H9 (cell line): ENCODE measurements at regions not wholly inside any gene's neighbourhood (a gene's known extent, or its start where the extent isn't known, plus 50 kb on each side); places are given as distances from the start of the nearest gene placed in this dataset.

ENCODE experiments used
- DNase-seq: peaks from one replicate; pipeline ENCODE4 v3.0.0-alpha.2; 2017
- H2AFZ ChIP-seq: one replicate; pipeline ENCODE4 v1.6.1; 2013; ENCODE audit warnings: mild to moderate bottlenecking, low read length, control low read depth, moderate library complexity
- H2AK5ac ChIP-seq: 2 replicates; pipeline ENCODE4 v1.6.1; 2013; ENCODE audit warnings: low read length, control low read depth, mixed read lengths; ENCODE audit not compliant: insufficient read length
- H2BK120ac ChIP-seq: one replicate; pipeline ENCODE4 v1.6.1; 2013; ENCODE audit warnings: low read depth, mild to moderate bottlenecking, low read length, control low read depth, inconsistent platforms; ENCODE audit not compliant: poor library complexity, severe bottlenecking
- H2BK12ac ChIP-seq: 2 replicates; pipeline ENCODE4 v1.6.1; 2013; ENCODE audit warnings: low read length, control low read depth, mixed read lengths, low read depth; ENCODE audit not compliant: insufficient read length
- H2BK15ac ChIP-seq: 2 replicates; pipeline ENCODE4 v1.6.1; 2013; ENCODE audit warnings: low read depth, low read length, control low read depth
- H2BK20ac ChIP-seq: one replicate; pipeline ENCODE4 v1.6.1; 2013; ENCODE audit warnings: low read depth, mild to moderate bottlenecking, low read length, control low read depth, inconsistent platforms; ENCODE audit not compliant: poor library complexity, severe bottlenecking
- H2BK5ac ChIP-seq: 2 replicates; pipeline ENCODE4 v1.6.1; 2013; ENCODE audit warnings: low read length, control low read depth, mixed read lengths; ENCODE audit not compliant: insufficient read length
- H3K14ac ChIP-seq: 2 replicates; pipeline ENCODE4 v1.6.1; 2013; ENCODE audit warnings: low read length, control low read depth; ENCODE audit not compliant: insufficient read depth
- H3K18ac ChIP-seq: 2 replicates; pipeline ENCODE4 v1.6.1; 2013; ENCODE audit warnings: low read depth, mild to moderate bottlenecking, mixed read lengths, low read length, control low read depth; ENCODE audit not compliant: insufficient read length
- H3K23ac ChIP-seq: 2 replicates; pipeline ENCODE4 v1.6.1; 2013; ENCODE audit warnings: low read length, control low read depth, mixed read lengths, low read depth; ENCODE audit not compliant: insufficient read length
- H3K23me2 ChIP-seq: 2 replicates; pipeline ENCODE4 v1.6.1; 2013; ENCODE audit warnings: low read depth, mild to moderate bottlenecking, mixed read lengths, low read length, control low read depth; ENCODE audit not compliant: insufficient read length, poor library complexity, severe bottlenecking
- H3K27ac ChIP-seq: 2 replicates; pipeline ENCODE4 v1.5.1; 2013; ENCODE audit warnings: low read length, control low read depth, mixed read lengths, low read depth; ENCODE audit not compliant: insufficient read length
- H3K27me3 ChIP-seq: 2 replicates; pipeline ENCODE4 v1.6.1; 2013; ENCODE audit warnings: low read length, control low read depth, inconsistent platforms; ENCODE audit not compliant: insufficient read depth
- H3K4ac ChIP-seq: 2 replicates; pipeline ENCODE4 v1.6.1; 2013; ENCODE audit warnings: low read depth, mild to moderate bottlenecking, control low read depth, inconsistent platforms, low read length, moderate library complexity
- H3K4me1 ChIP-seq: 2 replicates; pipeline ENCODE4 v1.6.1; 2013; ENCODE audit warnings: low read length, control low read depth, inconsistent platforms; ENCODE audit not compliant: insufficient read depth
- H3K4me2 ChIP-seq: 2 replicates; pipeline ENCODE4 v1.6.1; 2013; ENCODE audit warnings: low read length, control low read depth, mixed read lengths; ENCODE audit not compliant: insufficient read length, insufficient read depth
- H3K56ac ChIP-seq: 2 replicates; pipeline ENCODE4 v1.6.1; 2013; ENCODE audit warnings: low read depth, mild to moderate bottlenecking, mixed read lengths, low read length, control low read depth; ENCODE audit not compliant: insufficient read length
- H3K79me1 ChIP-seq: 2 replicates; pipeline ENCODE4 v1.6.1; 2013; ENCODE audit warnings: low read depth, mild to moderate bottlenecking, moderate library complexity, low read length, control low read depth, inconsistent platforms; ENCODE audit not compliant: insufficient read depth, poor library complexity, severe bottlenecking
- H3K79me2 ChIP-seq: 2 replicates; pipeline ENCODE4 v1.6.1; 2013; ENCODE audit warnings: low read length, control low read depth, inconsistent platforms; ENCODE audit not compliant: insufficient read depth
- H3K9ac ChIP-seq: 2 replicates; pipeline ENCODE4 v1.6.1; 2013; ENCODE audit warnings: low read length, control low read depth, mixed read lengths; ENCODE audit not compliant: insufficient read length; ENCODE audit errors: extremely low read depth
- H3K9me3 ChIP-seq: one replicate; pipeline ENCODE4 v1.6.1; 2013; ENCODE audit warnings: low read depth, low read length, inconsistent platforms; ENCODE audit not compliant: control insufficient read depth
- H3T11ph ChIP-seq: one replicate; pipeline ENCODE4 v1.6.1; 2013; ENCODE audit warnings: mild to moderate bottlenecking, low read length, control low read depth, inconsistent platforms
- H4K20me1 ChIP-seq: one replicate; pipeline ENCODE4 v1.6.1; 2013; ENCODE audit not compliant: control insufficient read depth, insufficient read length, insufficient read depth
- H4K5ac ChIP-seq: 2 replicates; pipeline ENCODE4 v1.6.1; 2013; ENCODE audit warnings: low read depth, mild to moderate bottlenecking, mixed read lengths, low read length, control low read depth; ENCODE audit not compliant: insufficient read length
- H4K8ac ChIP-seq: replicated peaks from 2 replicates; pipeline ENCODE4 v1.6.1; 2013; ENCODE audit warnings: low read length, control low read depth, mixed read lengths, low read depth; ENCODE audit not compliant: insufficient read length
- H4K91ac ChIP-seq: 2 replicates; pipeline ENCODE4 v1.6.1; 2013; ENCODE audit warnings: low read depth, mild to moderate bottlenecking, moderate library complexity, mixed read lengths, low read length, control low read depth; ENCODE audit not compliant: insufficient read length
- H3K27ac Mint-ChIP-seq, 3 experiments: 2 replicates in 2 of 3; 3 replicates in 1 of 3; pipeline ENCODE4 v1.8.0; 2020 to 2021; ENCODE audit warnings: mixed read lengths in 3 of 3, mild to moderate bottlenecking in 1 of 3, moderate library complexity in 1 of 3
- H3K27me3 Mint-ChIP-seq: 2 replicates; pipeline ENCODE4 v1.8.0; 2021; ENCODE audit warnings: low read depth, mild to moderate bottlenecking, moderate library complexity, mixed read lengths
- H3K36me3 Mint-ChIP-seq, 3 experiments: 2 replicates in 2 of 3; 3 replicates in 1 of 3; pipeline ENCODE4 v1.8.0; 2020 to 2021; ENCODE audit warnings: low read depth in 3 of 3, mixed read lengths in 3 of 3; ENCODE audit not compliant: insufficient read depth in 1 of 3
- H3K4me1 Mint-ChIP-seq, 2 experiments: 2 replicates each; pipeline ENCODE4 v1.8.0; 2020; ENCODE audit warnings: mixed read lengths in 2 of 2
- H3K4me3 Mint-ChIP-seq, 2 experiments: 2 replicates in 1 of 2; 3 replicates in 1 of 2; pipeline ENCODE4 v1.8.0; 2020 to 2021; ENCODE audit warnings: mild to moderate bottlenecking in 2 of 2, mixed read lengths in 2 of 2, moderate library complexity in 1 of 2
- H3K9me3 Mint-ChIP-seq, 2 experiments: 2 replicates in 1 of 2; 3 replicates in 1 of 2; pipeline ENCODE4 v1.8.0; 2020; ENCODE audit warnings: mild to moderate bottlenecking in 2 of 2, mixed read lengths in 2 of 2, moderate library complexity in 1 of 2
- CTCF ChIP-seq: fragments of 200-600 bp; sonication (generic); conservative IDR thresholded peaks from 3 replicates; pipeline ENCODE4 v1.8.0; 2021; ENCODE audit warnings: antibody characterized with exemption, mild to moderate bottlenecking

GRCh38 chr5:111929261-111929660 is 172.3 kb upstream of the NREP start:
- Histone ChIP-seq H2AFZ (no peak overlapping the region), H4K91ac (no peak overlapping the region), H2BK5ac (no peak overlapping the region), H4K5ac (no peak overlapping the region), H2BK20ac (no peak overlapping the region), H3K9ac (no peak overlapping the region), H2AK5ac (no peak overlapping the region), H4K20me1 (no peaks in the 10 kb centered on the region), H3K79me2 (no peaks in the 10 kb centered on the region), H3K27me3 (no peaks in the 10 kb centered on the region), H2BK120ac (no peak overlapping the region), H3T11ph (no peak overlapping the region), H3K23ac (no peak overlapping the region), H2BK12ac (no peak overlapping the region), H3K79me1 (no peaks in the 10 kb centered on the region), H3K56ac (no peak overlapping the region), H4K8ac (no peak overlapping the region), H3K23me2 (no peaks in the 10 kb centered on the region), H3K9me3 (no peaks in the 10 kb centered on the region), H2BK15ac (no peak overlapping the region), H3K27ac (no peak overlapping the region), H3K18ac (no peak overlapping the region), H3K4me2 (no peak overlapping the region), H3K4ac (no peak overlapping the region), H3K4me1 (no peaks in the 10 kb centered on the region), H3K14ac (no peak overlapping the region)
- Mint-ChIP-seq H3K9me3 (no peaks in the 10 kb centered on the region), H3K36me3 (no peaks in the 10 kb centered on the region), H3K4me1 (peaks cover 3 to 4% of the 10 kb centered on the region in 2 experiments), H3K27me3 (no peaks in the 10 kb centered on the region), H3K4me3 (no peak overlapping the region), H3K27ac (no peak overlapping the region)
- no peak for DNase-seq
- no peak for TF ChIP-seq CTCF
